ENCODE measurements at regions not wholly inside any gene's neighbourhood (a gene's known extent, or its start where the extent isn't known, plus 50 kb on each side); places are given as distances from the start of the nearest gene placed in this dataset.
"Not testable (repeated sequence)": the region's sequence is repeated elsewhere in the genome, so short reads cannot be mapped to it uniquely, and the experiment has no call there.

DNA sequence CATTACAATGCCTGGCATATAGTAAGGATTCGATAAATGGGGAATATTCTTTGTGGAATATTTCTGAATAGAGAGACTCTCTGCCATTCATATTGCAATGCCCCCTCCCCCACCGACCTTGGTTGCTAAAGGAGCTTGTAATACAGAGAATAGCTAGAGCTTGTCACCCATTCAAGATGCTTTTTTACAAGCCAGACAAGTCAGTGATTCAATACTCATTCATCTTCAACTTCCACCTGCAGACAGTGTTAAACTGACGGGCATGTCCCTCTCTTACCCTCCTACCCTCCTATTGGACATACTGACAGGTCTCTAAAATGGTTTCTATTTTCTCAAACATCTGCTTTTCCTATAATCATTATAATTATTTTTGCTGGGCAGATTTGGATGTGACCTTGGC, 257.4 kb downstream of the KCNJ2 start:
- Histone ChIP-seq H3K4me1 (ENCODE audit: insufficient read depth) (no peaks in the 10 kb centered on the region), H3K36me3 (ENCODE audit: insufficient read depth) (no peaks in the 10 kb centered on the region), H3K4me3 (ENCODE audit: low read depth, low read length) (no peak overlapping the region), H3K27ac (ENCODE audit: low read depth) (no peak overlapping the region)
- DNase-seq (ENCODE audit: extremely low spot score), result no peak
- WGBS, result 73% methylated on average over 3 of the region's 3 CpGs

DNA sequence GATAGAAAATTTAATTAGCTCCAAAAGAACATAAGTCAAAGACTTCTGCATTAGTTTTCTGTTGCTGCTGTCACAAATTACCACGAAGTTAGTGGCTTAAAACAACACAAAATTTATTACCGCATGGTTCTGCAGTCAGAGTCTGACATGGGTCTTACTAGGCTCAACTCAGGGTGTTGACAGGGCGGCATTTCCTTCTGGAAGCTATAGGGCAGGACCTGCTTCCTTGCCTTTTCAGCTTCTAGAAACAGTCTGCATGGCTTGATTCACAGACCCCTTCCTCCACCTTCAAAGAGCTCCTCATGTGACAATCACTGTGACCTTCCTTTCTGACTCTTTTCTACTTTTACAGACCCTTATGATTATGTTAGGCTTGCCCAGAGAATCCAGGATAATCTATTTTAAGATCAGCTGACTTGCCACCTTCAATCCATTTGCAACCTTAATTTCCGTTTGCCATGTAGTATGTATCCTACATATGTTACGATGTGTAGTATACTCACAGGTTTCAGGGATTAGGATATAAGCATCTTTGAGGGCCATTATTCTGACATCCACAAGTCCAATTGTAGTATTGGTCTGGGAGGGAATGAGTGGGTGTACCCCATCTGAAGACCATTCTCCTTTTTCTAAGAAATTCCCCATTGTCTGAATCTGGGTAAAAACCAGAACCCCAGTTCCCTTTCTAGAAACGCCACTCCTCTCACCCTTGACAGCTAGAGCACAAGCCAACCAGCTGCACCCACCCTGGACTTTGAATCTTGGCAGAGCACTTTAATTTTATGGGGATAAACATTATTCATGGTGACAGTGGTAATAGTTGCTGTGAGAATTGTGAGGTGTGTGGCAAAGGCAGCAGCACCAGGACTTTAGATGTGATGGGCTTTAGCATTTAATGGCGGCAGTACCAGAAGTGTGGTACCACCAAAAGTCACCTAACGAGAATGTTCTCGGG, 265.5 kb downstream of the KCNJ2 start:
- Histone ChIP-seq H3K27ac (ENCODE audit: low read depth) (no peak overlapping the region), H3K36me3 (ENCODE audit: insufficient read depth) (no peaks in the 10 kb centered on the region)

DNA sequence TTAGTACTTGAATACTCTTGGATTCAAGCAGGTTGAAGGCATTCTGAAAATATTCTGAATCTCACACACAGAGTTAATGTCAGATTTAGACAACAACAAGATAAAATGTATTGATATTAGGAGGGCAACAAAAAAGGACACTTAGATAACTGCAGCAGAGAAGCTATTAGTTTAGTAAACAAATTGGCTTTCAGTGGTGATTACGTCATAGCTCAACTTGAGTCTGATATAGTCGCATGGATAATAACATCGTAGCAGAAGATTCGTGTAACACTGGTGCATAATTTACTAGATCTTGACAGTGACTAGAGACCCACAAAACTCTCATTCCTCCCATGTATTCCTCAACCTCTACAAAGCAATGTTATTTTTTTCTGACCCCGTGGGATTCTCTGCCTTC, 268.3 kb downstream of the KCNJ2 start:
- Histone ChIP-seq H3K27ac (ENCODE audit: low read depth) (no peak overlapping the region), H3K4me1 (ENCODE audit: insufficient read depth) (no peaks in the 10 kb centered on the region), H3K36me3 (ENCODE audit: insufficient read depth) (no peaks in the 10 kb centered on the region), H3K4me3 (ENCODE audit: low read depth, low read length) (no peak overlapping the region)
- no peak for DNase-seq (ENCODE audit: extremely low spot score)
- 70% methylated on average over 5 of the region's 5 CpGs for WGBS

More for the DNA sequence above, 265.5 kb downstream of the KCNJ2 start:
- Histone ChIP-seq H3K4me1 (ENCODE audit: insufficient read depth) (no peaks in the 10 kb centered on the region), H3K4me3 (ENCODE audit: low read depth, low read length) (no peak overlapping the region)
- WGBS, result 72% methylated on average over 9 of the region's 9 CpGs
- no peak for DNase-seq (ENCODE audit: extremely low spot score)

DNA sequence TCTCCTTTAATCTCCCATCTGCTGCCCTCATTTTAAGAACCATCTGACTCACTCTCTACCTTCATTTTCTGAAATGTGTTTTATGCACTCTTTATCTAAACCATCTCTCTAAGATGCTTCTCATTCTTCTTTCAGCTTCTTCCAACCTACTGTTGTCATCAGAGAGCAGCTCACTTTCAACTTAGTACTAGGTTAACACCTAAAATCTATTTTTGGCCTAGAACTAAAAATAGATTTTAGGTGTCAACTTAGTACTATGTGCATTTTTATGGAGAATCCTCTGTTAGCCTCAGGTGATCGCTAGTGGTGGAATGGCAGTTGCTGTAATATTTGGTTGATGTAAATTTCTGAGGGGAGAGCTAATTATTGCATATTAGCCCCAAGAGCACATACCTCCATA, 277.1 kb downstream of the KCNJ2 start:
- WGBS, result 91% methylated on average over 1 of the region's 1 CpG
- Histone ChIP-seq H3K4me3 (ENCODE audit: low read depth, low read length) (no peak overlapping the region), H3K27ac (ENCODE audit: low read depth) (no peak overlapping the region), H3K4me1 (ENCODE audit: insufficient read depth) (no peaks in the 10 kb centered on the region), H3K36me3 (ENCODE audit: insufficient read depth) (no peaks in the 10 kb centered on the region)
- no peak for DNase-seq (ENCODE audit: extremely low spot score)

DNA sequence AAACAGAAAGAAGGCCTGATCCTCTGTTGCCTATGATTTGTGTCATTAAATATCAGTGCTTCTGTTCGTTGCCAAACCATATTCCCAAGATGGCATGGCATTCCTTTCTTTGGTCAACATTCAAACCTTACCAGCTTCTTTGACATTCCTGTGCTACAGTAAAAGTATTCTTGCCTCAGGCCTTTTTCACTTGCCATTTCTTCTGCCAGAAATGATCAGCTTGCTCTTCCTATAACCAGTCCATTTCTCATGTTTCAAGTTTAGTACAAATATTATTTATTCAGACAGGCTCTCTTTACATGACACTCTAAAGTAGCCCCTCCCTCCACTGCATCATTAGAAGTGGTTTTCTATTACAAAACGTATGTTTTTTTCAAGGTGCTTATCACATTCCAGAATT, 278.3 kb downstream of the KCNJ2 start:
- WGBS, result 53% methylated on average over 2 of the region's 2 CpGs
- no peak overlapping the region for H3K27ac ChIP-seq (ENCODE audit: low read depth)

DNA sequence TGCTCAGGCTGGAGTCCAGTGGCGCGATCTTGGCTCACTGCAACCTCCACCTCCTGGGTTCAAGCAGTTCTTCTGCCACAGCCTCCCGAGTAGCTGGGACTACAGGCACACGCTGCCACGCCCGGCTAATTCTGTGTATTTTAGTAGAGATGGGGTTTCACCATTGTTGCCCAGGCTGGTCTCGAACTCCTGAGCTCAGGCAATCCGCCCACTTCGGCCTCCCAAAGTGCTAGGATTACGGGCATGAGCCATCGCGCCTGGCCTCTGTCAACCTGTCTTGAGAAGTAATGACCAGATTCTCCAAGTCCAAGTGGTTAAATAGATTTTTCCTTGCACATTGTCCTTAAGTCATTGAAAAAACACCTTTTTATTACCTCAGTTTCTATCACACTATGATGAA, 283.7 kb downstream of the KCNJ2 start:
- H3K4me1 ChIP-seq (ENCODE audit: insufficient read depth); DNase-seq (ENCODE audit: extremely low spot score); H3K27ac ChIP-seq (ENCODE audit: low read depth); H3K4me3 ChIP-seq (ENCODE audit: low read depth, low read length); H3K36me3 ChIP-seq (ENCODE audit: insufficient read depth): not testable (repeated sequence)
- WGBS, result 94% methylated on average over 12 of the region's 12 CpGs

More for the DNA sequence above, 278.3 kb downstream of the KCNJ2 start:
- no peak overlapping the region for H3K4me3 ChIP-seq (ENCODE audit: low read depth, low read length)
- no peaks in the 10 kb centered on the region for H3K4me1 ChIP-seq (ENCODE audit: insufficient read depth)
- no peak for DNase-seq (ENCODE audit: extremely low spot score)
- H3K36me3 ChIP-seq (ENCODE audit: insufficient read depth), result no peaks in the 10 kb centered on the region

DNA sequence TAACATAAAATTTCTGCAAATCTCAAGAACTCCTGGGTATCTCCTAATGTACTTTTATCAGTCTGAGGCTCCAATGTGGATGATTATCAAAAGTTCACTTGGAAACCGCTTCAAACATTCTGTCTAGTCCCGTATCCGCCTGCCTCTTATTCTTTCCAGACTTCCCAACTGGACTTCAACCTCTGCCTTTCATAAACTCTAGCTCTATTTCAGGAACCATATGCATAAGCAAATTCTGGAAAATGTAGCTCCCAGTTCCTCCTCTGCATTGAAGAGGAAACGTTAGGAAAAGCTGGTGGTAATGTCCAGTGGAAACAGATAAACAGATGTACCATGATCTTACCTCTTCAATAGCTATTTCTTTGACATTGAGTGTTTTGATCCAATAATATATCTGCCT, 285.0 kb downstream of the KCNJ2 start:
- 69% methylated on average over 4 of the region's 4 CpGs for WGBS
- Histone ChIP-seq H3K4me1 (ENCODE audit: insufficient read depth) (no peaks in the 10 kb centered on the region), H3K27ac (ENCODE audit: low read depth) (no peak overlapping the region), H3K4me3 (ENCODE audit: low read depth, low read length) (no peak overlapping the region), H3K36me3 (ENCODE audit: insufficient read depth) (no peaks in the 10 kb centered on the region)
- DNase-seq (ENCODE audit: extremely low spot score), result no peak

DNA sequence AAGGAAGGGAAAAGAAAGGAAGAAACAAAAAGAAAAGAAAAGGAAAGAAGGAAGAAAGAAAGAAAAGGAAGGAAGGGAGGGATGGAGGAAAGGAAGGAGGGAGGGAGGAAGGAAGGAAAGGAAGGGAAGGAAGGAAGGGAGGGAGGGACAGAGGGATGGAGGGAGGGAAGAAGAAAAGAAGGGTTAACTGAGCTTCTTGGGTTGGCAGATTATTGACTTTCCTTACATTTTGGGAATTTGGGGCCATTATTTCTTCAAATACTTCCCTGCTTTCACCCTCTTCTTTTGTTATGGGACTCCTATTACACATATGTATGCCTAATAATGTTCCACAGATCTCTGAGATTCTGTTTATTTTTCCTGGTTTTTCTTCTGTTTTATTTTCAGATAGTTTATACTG, 285.6 kb downstream of the KCNJ2 start:
- H3K27ac ChIP-seq (ENCODE audit: low read depth), result no peak overlapping the region

DNA sequence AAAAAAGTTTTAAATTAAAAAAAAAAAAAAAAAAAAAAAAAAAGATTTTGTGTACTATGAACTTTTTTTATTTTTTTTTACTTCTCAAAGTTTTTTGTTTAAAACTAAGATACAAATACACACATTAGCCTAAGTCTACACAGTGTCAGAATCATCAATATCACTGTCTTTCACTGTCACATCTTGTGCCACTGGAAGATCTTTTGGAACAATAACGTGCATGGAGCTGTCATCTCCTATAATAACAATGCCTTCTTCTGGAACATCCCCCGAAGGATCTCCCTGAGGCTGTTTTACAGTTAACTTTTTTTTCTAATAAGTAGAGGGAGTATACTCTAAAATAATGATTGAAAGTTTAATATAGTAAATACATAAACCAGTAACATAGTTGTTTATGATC, 295.7 kb downstream of the KCNJ2 start:
- 47% methylated on average over 2 of the region's 2 CpGs for WGBS
- H3K36me3 ChIP-seq (ENCODE audit: insufficient read depth), result no peaks in the 10 kb centered on the region
- no peak for DNase-seq (ENCODE audit: extremely low spot score)
- no peak overlapping the region for H3K4me3 ChIP-seq (ENCODE audit: low read depth, low read length)
- H3K27ac ChIP-seq (ENCODE audit: low read depth), result no peak overlapping the region
- no peaks in the 10 kb centered on the region for H3K4me1 ChIP-seq (ENCODE audit: insufficient read depth)

More for the DNA sequence above, 285.6 kb downstream of the KCNJ2 start:
- no peak overlapping the region for H3K4me3 ChIP-seq (ENCODE audit: low read depth, low read length)
- no peaks in the 10 kb centered on the region for H3K4me1 ChIP-seq (ENCODE audit: insufficient read depth)
- H3K36me3 ChIP-seq (ENCODE audit: insufficient read depth), result no peaks in the 10 kb centered on the region
- DNase-seq (ENCODE audit: extremely low spot score), result no peak

DNA sequence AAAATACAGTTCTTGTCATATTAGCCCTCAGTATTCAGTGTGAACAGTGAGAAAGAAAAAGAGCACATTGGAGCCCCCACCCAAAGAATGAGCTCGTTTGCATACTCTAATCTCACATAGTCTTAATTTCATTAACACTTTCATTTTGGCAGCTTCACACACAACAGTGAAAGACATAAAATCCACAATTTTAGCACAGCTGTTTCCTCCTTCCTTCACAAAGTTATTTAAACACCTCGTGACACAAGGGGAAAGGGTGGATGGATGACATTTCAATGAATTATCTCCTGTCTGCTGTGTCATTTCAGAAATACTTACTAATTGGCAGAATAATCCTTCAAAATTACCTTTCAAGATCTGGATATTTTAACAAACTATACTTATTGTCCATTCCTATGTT, 299.3 kb downstream of the KCNJ2 start:
- no peak for DNase-seq (ENCODE audit: extremely low spot score)

DNA sequence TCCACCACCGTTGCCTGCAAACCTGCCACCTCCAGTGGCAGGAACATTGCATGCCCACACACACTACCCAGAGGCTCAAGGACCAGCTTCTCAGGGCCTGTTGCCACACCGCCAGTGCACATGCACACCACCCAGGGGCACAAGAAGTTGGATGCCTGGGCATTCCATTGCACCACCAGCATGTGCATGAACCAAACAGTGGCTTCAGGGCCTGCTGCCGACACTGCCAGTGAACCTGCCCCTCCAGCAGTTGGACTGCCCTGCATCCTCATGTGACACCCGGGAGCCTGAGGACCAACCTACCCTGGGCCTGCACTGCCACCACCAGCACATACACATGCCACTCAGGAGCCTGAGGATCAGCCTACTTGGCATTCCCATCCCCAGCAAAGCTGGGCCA, 303.7 kb downstream of the KCNJ2 start:
- Histone ChIP-seq H3K4me3 (ENCODE audit: low read depth, low read length) (no peak overlapping the region), H3K36me3 (ENCODE audit: insufficient read depth) (no peaks in the 10 kb centered on the region), H3K4me1 (ENCODE audit: insufficient read depth) (no peaks in the 10 kb centered on the region), H3K27ac (ENCODE audit: low read depth) (no peak overlapping the region)
- no peak for DNase-seq (ENCODE audit: extremely low spot score)
- 98% methylated on average over 4 of the region's 4 CpGs for WGBS

More for the DNA sequence above, 299.3 kb downstream of the KCNJ2 start:
- Histone ChIP-seq H3K36me3 (ENCODE audit: insufficient read depth) (no peaks in the 10 kb centered on the region), H3K27ac (ENCODE audit: low read depth) (no peak overlapping the region), H3K4me3 (ENCODE audit: low read depth, low read length) (no peak overlapping the region), H3K4me1 (ENCODE audit: insufficient read depth) (no peaks in the 10 kb centered on the region)
- 48% methylated on average over 2 of the region's 2 CpGs for WGBS

DNA sequence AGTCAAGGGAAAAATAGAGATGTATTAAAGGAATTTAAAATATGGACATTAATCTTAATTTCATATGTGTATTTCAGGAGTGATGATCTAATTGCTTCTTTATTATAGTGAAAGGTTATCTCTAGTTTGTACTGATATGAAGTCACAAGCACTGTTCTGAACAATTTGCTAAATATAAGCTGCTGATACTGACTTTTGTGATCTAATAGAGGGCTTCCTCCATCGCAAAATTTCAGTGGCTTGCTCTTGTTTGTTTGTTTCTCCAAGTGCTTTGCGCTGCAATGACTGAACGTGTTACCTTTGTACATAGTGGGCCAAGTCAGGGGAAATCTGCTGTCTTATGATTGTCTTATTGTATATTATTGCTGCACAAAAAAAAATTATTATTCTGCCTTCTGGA, 307.0 kb downstream of the KCNJ2 start:
- H3K4me3 ChIP-seq (ENCODE audit: low read depth, low read length), result no peak overlapping the region
- WGBS, result 63% methylated on average over 3 of the region's 3 CpGs
- DNase-seq (ENCODE audit: extremely low spot score), result no peak
- no peaks in the 10 kb centered on the region for H3K4me1 ChIP-seq (ENCODE audit: insufficient read depth)
- H3K36me3 ChIP-seq (ENCODE audit: insufficient read depth), result no peaks in the 10 kb centered on the region
- H3K27ac ChIP-seq (ENCODE audit: low read depth), result no peak overlapping the region

DNA sequence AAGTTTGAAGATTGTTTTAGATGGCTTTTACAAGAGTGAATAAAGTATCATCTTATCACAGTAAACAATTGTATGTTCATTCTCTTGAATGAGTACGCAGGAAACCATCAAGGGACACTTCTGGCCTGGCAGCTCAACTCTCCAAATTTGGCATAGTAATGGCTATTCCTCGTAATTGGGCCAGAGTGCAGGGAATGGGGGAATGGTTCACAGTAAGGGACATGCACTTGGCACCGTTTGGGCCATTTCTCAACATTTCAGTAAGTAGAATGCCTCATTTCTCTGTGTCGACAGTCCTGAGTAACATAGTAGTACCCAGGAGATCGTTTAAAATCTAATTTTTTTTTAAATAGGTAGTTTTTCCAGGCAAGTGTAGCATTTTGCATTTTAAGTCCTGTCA, 309.6 kb downstream of the KCNJ2 start:
- Histone ChIP-seq H3K27ac (ENCODE audit: low read depth) (no peak overlapping the region), H3K36me3 (ENCODE audit: insufficient read depth) (no peaks in the 10 kb centered on the region), H3K4me1 (ENCODE audit: insufficient read depth) (no peaks in the 10 kb centered on the region), H3K4me3 (ENCODE audit: low read depth, low read length) (no peak overlapping the region)
- WGBS, result 69% methylated on average over 5 of the region's 5 CpGs
- DNase-seq (ENCODE audit: extremely low spot score), result no peak

DNA sequence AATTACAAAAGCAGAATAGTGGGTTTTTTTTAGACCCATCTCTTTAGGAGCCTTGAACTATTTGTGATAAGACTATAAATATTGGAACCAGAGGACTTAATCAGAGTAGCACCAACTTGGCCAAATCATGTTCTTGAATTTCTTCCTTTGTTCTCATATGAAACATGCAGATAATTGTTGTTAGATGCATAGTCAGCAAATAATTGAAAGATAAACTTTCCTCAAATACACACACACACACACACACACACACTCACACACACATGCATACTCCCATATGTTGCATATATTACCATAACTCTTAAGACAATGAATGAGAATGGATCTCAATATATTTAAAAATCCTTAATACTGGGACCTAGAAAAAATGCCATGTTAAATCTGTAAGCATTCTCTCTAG, 310.4 kb downstream of the KCNJ2 start:
- Histone ChIP-seq H3K27ac (ENCODE audit: low read depth) (no peak overlapping the region), H3K36me3 (ENCODE audit: insufficient read depth) (no peaks in the 10 kb centered on the region), H3K4me1 (ENCODE audit: insufficient read depth) (no peaks in the 10 kb centered on the region), H3K4me3 (ENCODE audit: low read depth, low read length) (no peak overlapping the region)
- no peak for DNase-seq (ENCODE audit: extremely low spot score)

All from urinary bladder (tissue), 3 donors.